GM19468 (cell line): ENCODE measurements at regions not wholly inside any gene's neighbourhood (a gene's known extent, or its start where the extent isn't known, plus 50 kb on each side); places are given as distances from the start of the nearest gene placed in this dataset.

Source experiments
- ATAC-seq: cut with Tn5 transposase; IDR thresholded peaks from one replicate; pipeline ENCODE4 v1.9.1; 2021; ENCODE audit warnings: mild to moderate bottlenecking, moderate library complexity, moderate number of reproducible peaks; ENCODE audit not compliant: unreplicated experiment; ENCODE audit errors: extremely low read depth

GRCh38 chr9:119020284-119020683, 349.0 kb downstream of the BRINP1 start:
- ATAC-seq: no peak

GRCh38 chr9:119020730-119021333, 348.4 kb downstream of the BRINP1 start:
- ATAC-seq: no peak

GRCh38 chr9:119026120-119026519, 343.1 kb downstream of the BRINP1 start:
- ATAC-seq: no peak

- ATAC-seq: no peak
These were observed 341.1 kb downstream of the BRINP1 start for GRCh38 chr9:119027901-119028699.

DNA sequence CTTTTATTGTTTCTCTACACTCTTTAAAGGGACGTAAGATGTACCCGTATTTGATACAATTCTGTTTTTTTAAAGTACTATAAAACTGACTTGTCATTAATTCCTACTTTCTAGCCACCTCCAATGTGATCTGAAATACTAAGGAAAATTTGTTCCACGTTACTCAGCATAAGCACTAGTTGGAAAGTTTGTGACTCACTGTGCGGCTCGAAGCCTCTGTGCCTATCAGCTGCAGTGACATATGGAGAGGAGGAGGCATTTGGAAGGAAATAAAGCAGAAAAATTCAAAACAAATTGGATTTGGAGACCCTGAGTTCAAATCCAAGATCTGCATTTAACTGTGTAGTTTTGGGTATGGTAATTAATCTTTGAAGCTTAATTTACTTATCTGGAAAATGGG, 339.3 kb downstream of the BRINP1 start:
- ATAC-seq: no peak

DNA sequence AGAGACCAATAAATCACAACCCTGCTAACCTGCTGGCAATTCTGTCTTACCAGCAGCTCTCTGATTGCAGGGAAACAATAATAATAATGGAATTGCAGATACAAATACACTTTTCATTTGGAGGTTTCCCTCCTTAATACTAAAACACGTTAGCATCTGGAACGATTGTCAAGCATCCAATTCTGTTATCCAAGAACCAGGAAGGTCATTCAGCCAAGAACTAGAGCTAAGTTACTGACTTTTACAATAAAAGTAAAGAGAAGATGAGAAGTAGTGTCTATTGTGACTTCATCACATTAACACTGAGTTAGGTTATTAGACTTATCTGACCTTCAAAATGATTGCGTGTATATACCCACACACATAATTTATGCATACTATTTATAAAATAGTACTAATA, 335.6 kb downstream of the BRINP1 start:
- ATAC-seq: no peak

DNA sequence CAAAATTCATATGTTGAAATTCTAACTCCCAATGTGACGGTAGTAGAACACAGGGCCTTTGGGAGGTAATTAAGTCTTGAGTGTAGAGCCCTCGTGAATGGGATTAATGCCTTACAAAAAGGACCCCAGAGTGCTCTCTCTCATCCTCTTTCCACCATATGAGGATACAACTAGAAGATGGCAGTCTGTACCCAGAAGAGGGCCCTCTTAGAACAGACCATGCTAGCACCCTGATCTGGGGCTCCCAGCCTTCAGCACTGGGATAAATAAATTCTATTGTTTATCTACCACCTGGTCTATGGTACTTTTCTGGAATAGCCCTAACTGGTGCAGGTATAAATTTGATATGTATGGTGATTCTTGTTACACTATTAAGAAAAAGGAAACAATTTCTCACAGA, 332.3 kb downstream of the BRINP1 start:
- no peak for ATAC-seq

- ATAC-seq: no peak
These were observed 325.2 kb downstream of the BRINP1 start for GRCh38 chr9:119043996-119044395.

DNA sequence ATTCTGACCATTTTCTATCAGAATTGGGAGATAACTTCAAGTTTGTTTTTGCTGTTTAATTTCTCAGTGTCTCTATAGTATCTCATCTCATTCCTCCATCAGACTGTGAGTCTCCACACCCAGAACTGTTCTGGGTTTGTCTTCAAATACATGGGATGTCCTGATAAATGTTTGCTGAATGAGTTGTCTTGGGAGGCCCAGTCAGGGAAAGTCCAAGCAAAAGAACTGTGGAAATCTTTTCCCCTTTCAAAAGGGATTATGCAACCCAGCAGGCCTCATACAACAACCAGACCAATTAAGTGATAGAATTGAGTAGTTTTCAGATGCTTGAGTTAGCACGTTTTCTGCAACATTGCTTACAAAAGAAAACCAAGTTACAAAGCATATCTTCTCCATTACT, 324.4 kb downstream of the BRINP1 start:
- ATAC-seq: no peak

GRCh38 chr9:119047513-119048307, 321.5 kb downstream of the BRINP1 start:
- ATAC-seq: no peak

GRCh38 chr9:119050281-119050680, 319.0 kb downstream of the BRINP1 start:
- ATAC-seq: no peak

- no peak for ATAC-seq
These were observed 316.8 kb downstream of the BRINP1 start for GRCh38 chr9:119052339-119053030.

DNA sequence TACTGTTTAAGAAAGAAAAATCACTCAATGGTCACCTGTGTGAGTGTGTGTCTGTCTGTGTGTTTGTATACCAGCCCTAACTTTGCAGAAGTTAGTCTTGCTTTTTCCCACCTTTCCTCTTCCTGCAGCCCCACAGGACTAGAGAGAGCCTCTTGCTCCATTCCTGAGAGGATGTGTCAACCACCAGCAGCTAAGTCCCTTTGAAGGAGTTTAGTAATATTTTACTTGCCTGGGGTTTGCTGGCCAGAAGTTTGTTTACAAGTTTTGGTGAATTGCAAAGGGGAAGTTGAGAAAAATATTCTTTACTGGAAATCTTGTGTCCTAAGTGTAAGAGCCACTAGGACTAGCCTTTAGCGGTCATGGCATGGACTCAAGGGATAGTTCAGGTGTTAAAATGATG, 316.2 kb downstream of the BRINP1 start:
- ATAC-seq: no peak

DNA sequence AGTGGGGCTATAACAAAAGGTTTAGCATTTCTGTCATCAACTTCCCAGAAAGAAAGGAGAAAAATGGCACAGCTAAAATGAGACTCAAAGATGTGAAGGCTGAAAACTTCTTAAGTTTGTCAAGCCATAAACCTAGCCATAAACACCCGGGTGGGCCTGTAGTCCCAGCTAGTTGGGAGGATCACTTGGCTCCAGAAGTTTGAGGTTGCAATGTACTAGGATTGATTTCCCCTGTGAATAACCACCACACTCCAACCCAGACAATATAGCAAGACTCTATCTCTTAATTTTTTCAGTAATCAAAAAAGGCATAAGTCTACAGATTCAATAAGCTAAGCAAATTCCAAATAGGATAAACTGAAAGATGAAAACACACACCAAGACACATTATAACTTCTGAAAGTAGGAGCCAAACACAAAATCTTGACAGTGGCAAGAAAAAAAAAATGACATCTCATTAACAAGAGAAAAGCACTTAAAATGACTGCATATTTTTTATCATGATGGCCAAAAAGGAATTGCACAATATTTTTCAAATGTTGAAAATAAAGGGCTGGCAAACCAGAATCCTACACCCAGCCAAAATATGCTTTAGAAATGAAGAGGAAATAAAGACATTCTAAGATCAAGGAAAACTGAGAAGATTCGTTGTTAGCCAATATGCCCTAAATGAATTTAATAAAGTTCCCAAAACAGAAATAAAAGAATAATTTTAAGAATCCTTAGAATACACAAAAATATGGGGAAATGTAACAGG, 308.4 kb downstream of the BRINP1 start:
- ATAC-seq: no peak

GRCh38 chr9:119071636-119072035, 297.6 kb downstream of the BRINP1 start:
- no peak for ATAC-seq

GRCh38 chr9:119074017-119074416, 295.2 kb downstream of the BRINP1 start:
- ATAC-seq: no peak

- ATAC-seq: no peak
These were observed 291.2 kb downstream of the BRINP1 start for GRCh38 chr9:119078015-119078414.

DNA sequence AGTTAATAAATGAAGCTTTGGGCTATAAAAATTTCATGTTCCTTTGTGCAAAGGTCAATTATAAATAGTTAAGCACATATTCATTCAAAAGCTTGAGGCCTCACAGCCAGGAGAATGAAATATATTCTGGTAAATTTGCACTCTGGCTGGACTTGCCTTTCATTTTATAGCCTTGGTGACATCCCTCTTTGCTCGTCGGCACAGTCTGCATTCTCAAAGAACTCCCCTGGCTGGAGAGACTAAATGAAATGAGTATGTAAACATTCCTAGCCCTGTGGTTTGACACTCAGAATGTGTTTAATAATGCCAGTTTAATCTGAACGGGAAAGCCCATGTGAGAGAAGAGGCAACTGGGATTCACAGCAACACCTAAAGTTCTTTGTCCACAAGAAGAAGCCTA, 285.6 kb downstream of the BRINP1 start:
- ATAC-seq: no peak

GRCh38 chr9:119086590-119086989, 282.6 kb downstream of the BRINP1 start:
- ATAC-seq: no peak

DNA sequence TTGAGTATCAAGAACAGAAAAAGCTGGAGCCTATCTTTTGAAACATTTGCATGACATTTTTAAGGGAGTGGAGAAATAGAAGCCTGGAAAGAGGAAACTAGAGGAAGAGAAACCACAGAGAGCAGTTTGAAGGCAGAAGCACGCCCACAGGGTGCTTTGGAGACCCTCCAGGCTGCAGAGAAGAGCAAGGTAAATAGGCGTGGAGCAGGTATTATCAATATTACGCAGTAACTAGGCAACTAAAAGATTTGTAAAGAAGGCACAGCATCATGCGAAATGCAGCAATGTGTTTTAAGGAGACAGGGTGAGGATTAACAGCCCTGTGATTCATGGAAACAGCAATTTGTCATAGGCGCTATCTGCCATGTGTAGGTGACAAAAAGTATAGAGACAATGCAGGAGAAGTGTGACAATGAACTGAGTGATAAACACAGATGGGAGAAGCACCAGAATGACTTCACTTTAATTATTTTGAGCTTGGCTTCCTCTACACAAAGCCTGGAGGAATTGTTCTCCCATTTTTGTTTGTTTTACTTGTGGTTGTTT, 281.2 kb downstream of the BRINP1 start:
- no peak for ATAC-seq
